NCI-H2107 treated with DMSO at 0.1 percent for 48 hours (cell line): ENCODE measurements at regions not wholly inside any gene's neighbourhood (a gene's known extent, or its start where the extent isn't known, plus 50 kb on each side); places are given as distances from the start of the nearest gene placed in this dataset.
A peak's percentile ranks its signal among the peaks of the same experiment; 100 is the strongest.

Source experiments
- DNase-seq: peaks from one replicate; lab custom pipeline; 2025; ENCODE audit not compliant: unreplicated experiment; lab: John Stamatoyannopoulos, UW

DNA sequence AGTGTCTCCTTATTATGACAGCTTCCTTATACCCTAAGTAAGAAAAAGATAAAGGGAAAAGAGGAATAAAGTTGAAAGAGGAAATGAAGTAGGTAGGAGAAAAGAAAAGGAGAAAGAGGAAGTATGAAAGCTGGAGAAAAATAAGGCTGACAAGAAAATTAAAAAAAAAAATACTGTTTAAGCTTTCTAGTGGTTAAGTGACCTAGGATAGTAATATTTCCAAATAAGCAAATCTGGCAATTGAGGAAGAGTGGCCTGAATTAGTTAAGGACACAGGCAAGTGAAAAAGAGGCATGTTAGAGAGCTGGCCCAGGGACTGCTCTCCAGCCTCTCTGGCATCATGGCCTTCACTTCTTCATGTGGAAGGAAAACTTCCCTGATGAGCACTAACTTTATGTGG is 76.5 kb upstream of the ADGRF1 start:
- no peak for DNase-seq

DNA sequence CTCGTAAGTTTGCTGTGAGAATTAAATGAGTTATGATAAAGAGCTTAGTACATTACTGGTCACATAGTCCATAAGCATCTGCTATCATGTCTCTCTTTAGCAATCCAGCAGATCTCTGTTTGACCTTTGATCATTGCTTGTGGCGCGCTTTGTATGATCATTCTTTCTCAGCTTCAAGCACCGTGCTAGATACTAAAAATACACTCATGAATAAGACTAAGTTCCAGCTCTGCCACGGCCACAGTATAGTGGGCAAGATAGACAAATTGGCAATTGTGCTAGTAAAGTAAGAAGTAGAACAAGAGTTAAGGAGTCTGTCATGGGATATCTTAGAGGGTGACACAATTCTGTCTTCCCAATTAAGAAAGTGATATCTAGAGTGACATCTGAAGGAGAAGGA is 75.2 kb upstream of the ADGRF1 start:
- no peak for DNase-seq

DNA sequence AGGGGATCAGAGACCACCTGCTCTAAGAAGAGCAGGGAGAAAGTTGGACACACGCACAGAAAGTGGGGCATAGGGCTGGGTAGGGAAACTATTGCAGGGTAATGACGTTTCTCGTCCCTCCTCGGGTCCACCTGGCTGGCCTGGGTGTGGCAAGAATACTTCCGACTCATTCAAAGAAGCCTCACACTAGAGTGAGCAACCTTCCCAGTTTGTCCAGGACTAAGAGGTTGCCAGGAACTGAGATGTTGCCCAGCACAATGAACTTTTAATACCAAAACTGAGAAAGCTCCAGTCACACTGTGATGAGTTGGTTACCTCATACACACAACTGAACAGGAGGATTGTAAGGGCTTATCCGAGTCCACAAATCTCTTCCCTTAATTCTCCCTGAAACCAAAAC is 74.5 kb upstream of the ADGRF1 start:
- no peak for DNase-seq

DNA sequence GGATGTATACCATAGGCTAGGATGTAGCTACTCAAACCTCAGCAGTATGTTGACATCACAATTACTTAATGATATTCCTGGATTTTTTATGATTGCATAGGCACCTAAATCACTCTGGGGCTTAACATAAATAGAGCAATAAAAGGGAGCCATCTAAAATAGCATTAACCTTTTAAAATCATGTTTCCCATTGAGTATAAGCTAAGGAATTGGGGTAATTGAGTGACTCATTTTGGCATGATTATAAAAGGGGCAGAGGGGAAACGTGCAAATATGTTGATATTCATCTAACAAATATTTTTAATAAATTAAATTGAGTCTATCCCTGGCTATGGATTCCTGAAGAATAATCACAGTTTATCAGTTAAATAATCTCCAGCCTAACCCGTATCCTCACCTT is 74.0 kb upstream of the ADGRF1 start:
- DNase-seq: no peak

DNA sequence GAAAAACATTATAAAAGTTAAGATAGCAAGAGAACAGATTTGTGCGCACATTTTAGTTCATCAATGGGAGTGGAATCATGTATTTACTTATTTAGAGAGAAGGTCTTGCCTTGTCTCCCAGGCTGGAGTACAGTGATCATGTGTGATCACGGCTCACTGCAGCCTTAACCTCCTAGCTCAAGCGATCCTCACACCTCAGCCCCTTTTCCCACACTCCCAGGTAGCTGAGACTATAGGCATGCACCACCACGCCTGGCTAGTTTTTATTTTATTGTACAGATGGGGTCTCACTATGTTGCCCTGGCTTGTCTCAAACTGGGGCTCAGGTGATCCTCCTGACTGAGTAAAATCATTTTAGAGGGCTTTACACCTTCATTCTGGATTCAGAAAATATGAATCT is 72.3 kb upstream of the ADGRF1 start:
- DNase-seq: no peak

DNA sequence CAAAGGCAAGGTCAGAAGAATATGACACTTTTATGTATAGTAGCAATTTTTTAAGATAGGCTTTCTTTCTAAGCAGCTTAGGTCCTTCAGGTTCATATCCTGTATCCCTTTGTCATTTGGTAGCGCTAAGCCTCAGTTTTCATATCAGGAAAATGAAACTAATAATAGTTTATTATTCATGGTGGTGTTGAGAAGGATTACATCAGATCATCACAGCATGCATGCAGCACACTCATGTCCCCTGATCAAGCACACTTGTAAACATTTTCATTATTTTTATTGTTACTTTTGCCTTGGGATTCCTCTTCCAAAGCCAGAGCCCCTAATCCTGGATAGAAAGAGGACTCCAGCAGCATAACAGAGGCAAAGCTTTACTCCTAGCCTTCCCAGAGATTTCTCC is 70.2 kb upstream of the ADGRF1 start:
- no peak for DNase-seq

DNA sequence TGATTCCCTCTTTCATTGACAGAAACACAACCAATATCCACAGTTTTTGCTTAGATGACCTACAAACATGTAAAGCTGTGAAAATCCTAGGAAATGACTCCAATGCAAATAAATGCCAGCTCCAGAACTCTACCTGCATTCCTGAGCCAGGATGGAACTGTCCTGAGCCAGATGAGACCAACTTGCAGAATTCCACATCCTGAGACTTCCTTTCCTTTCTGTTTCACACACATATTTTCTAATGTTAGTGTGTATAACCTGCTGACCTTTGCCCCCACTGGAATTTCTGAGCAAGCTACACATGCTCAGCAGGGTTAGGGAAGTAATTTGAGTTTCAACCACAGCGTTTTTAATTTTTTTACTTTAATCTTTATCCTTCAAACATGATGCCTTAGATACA is 69.6 kb upstream of the ADGRF1 start:
- no peak for DNase-seq

DNA sequence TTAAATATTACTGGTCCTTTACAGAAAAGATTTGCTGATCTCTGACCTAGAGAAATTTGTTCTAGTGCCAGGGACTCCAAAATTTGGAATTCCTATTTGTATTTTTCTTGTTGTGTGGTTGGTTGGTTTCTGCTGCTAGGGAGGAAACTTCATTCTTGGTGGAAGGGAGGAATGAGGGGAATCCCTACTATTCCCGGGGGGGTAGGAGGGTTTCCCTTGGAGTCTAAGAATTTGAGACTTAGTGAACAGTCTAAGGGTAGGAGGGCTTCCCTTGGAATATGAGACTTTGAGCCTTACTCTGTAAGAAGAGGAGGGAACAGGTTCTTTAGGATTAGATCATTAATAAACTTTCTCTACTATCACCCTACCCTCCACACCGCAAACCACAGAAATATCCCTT is 67.1 kb upstream of the ADGRF1 start:
- no peak for DNase-seq

DNA sequence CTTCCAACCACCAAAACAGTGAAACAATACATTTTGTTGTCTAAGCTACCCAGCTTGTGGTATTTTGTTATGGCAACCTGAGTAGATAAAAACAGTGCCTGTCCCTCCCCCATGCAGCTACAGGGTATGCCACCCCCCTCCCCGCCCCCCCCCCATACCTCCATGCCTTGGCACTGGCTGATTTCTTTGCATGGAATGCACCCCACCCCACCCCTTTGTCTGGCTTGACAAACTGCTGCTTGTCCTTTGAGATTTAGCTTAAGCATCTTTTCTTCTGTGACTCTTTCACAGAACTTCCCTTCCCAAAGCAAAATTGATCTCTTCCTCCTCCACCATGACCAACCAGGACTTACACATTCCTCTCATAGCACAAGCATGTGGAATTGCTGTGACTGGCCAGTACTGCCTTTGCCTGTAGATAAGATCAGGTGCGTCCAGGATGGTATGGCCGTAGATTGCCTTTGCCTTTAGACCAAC is 64.6 kb upstream of the ADGRF1 start:
- DNase-seq: no peak

DNA sequence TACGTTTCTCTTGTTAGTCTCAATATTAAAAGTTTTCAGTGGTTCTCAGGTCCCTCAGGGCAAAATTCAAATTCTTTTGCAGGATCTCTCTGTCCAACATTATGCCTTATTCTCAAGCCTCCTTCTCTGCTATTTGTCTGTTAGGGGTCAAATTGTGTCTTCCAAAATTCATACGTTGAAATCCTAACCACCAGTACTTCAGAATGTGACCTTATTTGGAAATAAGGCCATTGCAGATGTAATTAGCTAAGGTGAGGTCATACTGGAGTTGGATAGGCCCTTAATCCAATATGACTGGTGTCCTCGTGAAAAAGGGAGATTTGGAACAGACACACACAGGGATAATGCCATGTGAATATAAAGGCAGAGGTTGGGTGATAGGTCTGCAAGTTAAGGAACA is 64.1 kb upstream of the ADGRF1 start:
- no peak for DNase-seq

DNA sequence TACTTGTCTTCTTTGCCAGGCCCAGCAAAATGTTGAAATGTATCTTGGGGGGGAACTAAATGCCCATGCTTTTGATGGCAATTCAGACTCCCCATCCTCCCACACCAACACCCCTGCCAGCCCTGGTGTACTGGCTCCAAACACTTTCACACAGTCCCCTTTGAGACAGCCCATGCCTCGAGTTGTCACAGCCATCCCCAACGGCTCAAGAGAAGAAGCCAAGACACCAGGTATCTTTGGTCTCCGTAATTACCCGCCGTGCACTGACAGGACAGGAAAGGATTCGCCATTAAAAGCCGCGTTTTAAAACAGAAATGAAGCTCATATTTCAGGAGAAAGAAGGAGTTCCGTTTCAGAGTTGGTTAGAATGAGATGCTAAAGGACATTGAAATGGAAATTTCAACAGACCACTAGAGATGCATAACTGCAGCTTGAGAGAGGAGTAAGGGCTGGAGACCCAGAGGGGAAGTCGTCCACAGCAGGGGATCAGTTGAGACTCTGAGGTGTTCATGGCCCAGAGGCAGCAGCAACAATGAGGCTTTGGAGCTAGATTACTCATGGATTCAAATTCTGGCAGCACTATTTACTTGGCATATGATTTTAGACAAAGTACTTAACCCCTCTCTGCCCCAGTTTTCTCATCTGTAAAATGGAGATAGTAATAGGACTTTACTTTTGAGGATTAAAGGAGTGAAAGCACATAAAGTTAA is 63.5 kb upstream of the ADGRF1 start:
- DNase-seq: no peak

DNA sequence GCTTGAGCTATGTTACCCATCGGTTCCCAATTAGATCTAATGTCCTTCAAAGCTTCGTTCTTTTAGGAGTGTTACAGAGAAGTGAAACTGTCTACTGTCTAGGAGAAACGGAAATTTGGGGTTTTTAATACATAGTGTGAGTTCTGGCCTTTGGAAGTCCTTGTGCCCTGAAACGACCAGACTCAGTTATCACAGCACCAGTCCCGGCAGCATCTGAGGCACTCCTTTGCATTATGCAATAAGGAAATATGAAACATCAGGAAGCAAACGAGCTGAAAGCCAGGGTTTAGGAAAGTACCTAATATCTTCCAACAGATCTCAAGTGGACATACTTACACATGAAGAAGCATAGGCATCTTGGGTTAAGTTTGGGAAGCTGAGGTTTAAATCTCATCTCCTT is 61.8 kb upstream of the ADGRF1 start:
- DNase-seq: no peak

DNA sequence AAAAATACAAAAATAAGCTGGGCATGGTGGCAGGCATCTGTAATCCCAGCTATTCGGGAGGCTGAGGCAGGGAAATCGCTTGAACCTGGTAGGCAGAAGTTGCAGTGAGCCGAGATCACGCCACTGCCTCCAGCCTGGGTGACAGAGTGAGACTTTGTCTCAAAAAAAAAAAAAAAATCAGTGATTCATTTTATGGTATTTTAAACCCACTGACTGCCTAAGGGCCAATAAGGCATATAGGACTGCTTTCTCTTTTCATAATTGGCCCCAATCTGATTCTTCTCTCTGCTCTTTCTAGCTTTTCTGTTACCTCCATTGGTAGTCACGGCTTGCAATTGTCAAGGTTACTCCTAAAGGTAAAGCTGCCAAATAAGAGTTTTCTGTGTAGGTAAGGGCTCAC is 60.2 kb upstream of the ADGRF1 start:
- no peak for DNase-seq

DNA sequence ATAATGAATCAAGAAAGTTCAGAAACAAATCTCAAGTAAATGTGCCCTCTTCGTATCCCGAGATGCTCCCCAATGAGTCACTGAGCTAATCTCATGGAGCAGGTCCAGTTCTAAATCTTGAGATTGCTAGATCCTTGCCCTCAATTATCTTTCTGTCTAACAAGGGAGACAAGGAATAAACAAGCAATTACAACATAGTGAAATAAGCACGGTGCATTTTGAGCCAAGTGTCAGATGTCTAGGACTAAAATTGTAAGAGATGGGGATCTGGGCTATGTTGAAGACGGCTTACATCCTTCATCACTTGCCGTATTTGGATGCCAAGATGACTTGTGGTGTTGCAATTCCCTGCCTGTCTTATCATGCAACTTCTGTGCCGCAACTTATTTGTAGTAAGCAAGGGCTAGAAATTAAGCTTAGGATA is 56.5 kb upstream of the ADGRF1 start:
- no peak for DNase-seq

DNA sequence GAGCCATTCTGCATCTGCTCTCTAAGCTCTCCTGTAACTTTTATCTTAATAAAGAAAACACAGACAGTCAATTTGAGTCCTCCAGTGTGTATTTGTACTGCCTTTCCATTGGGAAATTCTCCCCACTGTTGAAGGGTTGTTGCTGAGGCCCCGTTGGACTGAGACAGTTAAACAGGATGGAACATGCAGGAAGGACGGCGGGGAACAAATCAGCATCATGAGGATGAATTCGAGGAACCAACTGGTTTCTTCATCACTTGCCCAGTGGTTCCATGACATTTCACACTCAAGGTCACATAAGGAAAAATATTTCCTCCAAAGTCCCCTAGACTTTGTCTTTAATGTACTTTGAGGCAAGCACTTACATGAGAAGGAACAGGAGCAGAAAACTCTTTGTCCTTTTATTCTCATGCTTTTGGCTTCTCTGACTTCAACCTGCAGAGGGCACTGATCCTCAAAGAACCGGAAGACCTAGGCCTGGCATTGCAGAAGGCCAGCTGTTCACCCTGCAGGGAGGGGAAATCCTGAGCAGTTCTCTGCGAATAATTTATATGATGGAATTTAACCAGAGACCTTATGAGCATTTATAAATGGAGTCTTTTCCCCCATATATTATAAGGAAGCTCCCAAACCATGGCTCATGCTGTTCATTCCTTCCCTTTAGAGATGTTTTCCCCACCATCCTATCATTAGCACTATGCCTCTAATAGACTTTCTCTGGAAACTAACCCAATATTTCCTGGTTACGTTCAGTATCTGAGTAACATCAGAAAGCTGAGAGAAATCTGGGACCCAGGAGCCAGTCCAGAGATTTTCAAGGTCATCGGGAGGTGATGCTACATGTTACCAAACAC is 55.2 kb upstream of the ADGRF1 start:
- DNase-seq: peak; percentile 4

DNA sequence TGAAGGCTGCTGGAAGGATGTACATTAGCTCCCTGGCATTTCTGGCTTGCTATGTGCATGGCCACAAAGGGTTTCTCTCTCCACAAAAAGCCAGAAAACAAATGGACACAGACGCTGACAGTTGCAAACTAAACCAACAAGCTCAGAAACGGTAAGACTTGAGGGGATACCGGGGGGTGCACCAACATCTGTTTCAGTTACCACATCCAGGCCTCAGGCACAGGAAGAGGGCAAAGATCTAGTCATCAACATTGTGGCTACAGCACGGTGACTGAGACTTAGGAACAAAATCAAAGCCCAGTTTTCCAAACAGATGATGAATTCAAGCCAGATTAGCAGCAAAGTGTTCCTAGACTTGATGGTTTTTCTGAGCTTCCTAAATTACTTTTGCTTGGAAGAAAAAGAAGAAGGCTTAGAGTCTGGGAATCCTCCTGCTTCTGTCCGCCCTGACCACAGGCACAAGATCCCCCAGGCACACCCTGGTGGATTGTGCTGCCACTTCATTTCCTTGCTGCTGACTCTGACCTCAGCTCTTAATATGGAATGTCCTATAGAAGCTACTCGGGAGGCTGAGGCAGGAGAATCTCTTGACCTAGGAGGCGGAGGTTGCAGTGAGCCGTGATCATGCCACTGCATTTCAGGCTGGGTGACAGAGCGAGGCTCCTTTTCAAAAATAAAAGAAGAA is 54.2 kb upstream of the ADGRF1 start:
- no peak for DNase-seq

DNA sequence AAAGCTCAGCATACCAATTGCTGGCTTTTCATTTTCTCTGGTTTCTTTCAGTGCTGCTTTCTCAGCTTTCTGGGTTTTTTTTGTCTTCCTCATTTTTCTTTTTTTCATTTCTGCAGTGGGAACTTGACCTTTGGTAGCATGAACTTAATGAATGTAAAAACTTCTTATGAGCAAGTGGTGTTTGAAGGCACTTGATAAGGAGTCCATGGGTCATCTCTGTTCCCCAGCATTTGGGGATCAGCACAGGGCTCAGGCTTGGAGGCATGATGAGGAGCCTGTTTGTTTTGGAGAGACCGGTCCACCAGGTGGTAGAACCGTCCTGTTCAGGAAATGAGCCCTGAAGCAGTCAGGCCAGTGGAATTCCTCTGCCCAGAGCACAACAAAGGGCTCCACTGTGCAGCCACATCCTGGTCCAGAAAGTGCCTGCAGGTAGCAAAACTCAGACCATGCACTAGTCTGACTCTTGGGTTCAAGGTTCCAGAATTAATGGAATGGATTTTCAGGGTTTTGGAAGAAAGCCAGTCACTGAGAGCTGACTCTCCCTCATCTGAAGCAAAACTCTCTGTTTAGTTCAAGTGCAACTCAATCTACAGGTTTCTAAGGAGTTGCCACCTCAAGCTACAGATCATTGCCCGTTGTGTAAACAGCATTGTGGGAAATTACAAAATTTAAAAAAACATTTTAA is 52.3 kb upstream of the ADGRF1 start:
- no peak for DNase-seq

DNA sequence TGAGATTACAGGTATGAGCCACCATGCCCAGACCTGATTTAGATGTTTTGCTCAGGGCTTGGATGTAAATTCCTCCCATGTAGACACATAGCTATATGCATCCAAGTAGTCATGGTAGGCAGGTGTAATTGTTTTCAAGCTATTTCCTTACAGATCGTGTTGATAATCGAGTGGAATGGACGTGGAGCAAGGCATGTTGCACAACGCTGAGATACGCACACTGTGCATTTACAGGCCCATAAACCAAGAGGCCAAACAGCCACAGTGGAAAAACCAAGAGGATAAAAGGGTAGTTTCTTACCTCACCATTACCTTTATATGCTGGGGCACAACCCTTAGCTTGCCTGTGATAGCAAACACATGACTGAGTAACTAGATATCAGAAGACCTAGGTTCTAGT is 51.0 kb upstream of the ADGRF1 start:
- DNase-seq: no peak

DNA sequence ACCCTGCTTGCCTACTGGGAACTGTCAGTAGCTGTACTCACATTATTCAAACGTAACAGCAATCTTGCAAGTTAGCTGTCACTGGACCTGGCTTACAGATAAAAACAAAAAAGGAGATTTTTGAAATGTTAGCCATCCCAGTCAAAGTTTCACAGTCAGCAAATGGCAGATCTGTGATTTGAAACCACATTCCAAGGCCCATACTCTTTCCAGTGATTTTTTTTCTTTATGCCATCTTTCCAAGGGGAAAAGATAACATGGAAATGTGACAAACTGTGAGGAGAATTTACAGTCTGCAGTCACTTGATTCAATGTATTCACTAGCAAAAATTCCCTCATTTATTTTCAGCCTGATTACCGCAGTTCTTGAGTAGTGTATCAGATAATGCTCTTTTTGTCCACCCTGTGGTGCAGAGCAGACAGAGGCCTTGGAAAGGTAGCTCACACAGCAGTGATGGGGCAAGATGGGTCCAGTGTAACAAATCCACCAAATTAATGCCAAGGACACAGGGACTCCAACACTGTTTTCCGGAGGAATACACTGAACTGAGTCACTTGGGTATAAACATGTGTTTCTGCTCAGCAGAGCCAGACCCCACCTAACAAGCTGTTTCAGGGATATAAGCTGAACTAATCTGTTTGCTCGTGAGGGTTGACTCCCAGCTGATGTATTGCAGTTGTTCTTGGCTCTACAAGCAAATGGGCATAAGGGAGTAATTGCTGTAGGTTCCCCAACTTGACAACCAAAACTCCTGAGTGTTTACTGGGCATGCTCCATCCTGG is 49.9 kb upstream of the ADGRF1 start:
- DNase-seq: no peak
